Uterus (tissue), 3 donors: ENCODE measurements at regions not wholly inside any gene's neighbourhood (a gene's known extent, or its start where the extent isn't known, plus 50 kb on each side); places are given as distances from the start of the nearest gene placed in this dataset.

Experiments
- DNase-seq, 2 donors: peaks; one replicate each; pipeline ENCODE4 v3.0.0-alpha.2; 2019 to 2020
- H3K27ac ChIP-seq, 2 donors: fragments of 200-600 bp; sonication (generic); 1 replicate in 1 of 2; 2 replicates in 1 of 2; pipeline ENCODE4 v1.5.1; 2016 to 2018
- H3K27me3 ChIP-seq, 2 donors: fragments of 200-600 bp; sonication (generic); one replicate each; pipeline ENCODE4 v1.5.1; 2018 to 2019; ENCODE audit warnings: control low read depth in 1 of 2
- H3K36me3 ChIP-seq, 2 donors: fragments of 200-600 bp; sonication (generic); one replicate each; pipeline ENCODE4 v1.5.1; 2019; ENCODE audit warnings: control low read depth in 1 of 2
- H3K4me1 ChIP-seq, 2 donors: fragments of 200-600 bp; sonication (generic); one replicate each; pipeline ENCODE4 v1.5.1; 2018 to 2019; ENCODE audit warnings: control low read depth in 1 of 2
- H3K4me3 ChIP-seq, 2 donors: fragments of 200-600 bp; sonication (generic); 1 replicate in 1 of 2; 2 replicates in 1 of 2; pipeline ENCODE4 v1.5.1; 2018 to 2019; ENCODE audit warnings: mild to moderate bottlenecking in 1 of 2
- H3K9me3 ChIP-seq, 2 donors: fragments of 200-600 bp; sonication (generic); one replicate each; pipeline ENCODE4 v1.5.1; 2019; ENCODE audit warnings: control low read depth in 1 of 2
- POLR2A ChIP-seq, 2 donors: fragments of 450-650 bp; IDR thresholded peaks; one replicate each; pipeline ENCODE4 v1.6.1; 2016; ENCODE audit warnings: antibody characterized with exemption in 2 of 2, mild to moderate bottlenecking in 1 of 2, moderate library complexity in 1 of 2
- intact Hi-C: fragments of 100-400 bp; cut with DNase I; formaldehyde crosslinking; loops from one replicate; pipeline ENCODE4 v1.15.1; 2023; ENCODE audit warnings: low total_unique reads
- TF ChIP-seq, protein P1 (sequence below), 4 experiments: fragments of 200-600 bp in 2 of 4; fragments of 450-650 bp in 2 of 4; sonication (generic) in 2 of 4; IDR thresholded peaks; one replicate each; pipeline ENCODE4 v1.5.1; 2016 to 2019; ENCODE audit warnings: antibody characterized with exemption in 4 of 4, mild to moderate bottlenecking in 2 of 4, moderate library complexity in 1 of 4
- donor health status: DM: yes; HTN: yes; CAD: no.

DNA sequence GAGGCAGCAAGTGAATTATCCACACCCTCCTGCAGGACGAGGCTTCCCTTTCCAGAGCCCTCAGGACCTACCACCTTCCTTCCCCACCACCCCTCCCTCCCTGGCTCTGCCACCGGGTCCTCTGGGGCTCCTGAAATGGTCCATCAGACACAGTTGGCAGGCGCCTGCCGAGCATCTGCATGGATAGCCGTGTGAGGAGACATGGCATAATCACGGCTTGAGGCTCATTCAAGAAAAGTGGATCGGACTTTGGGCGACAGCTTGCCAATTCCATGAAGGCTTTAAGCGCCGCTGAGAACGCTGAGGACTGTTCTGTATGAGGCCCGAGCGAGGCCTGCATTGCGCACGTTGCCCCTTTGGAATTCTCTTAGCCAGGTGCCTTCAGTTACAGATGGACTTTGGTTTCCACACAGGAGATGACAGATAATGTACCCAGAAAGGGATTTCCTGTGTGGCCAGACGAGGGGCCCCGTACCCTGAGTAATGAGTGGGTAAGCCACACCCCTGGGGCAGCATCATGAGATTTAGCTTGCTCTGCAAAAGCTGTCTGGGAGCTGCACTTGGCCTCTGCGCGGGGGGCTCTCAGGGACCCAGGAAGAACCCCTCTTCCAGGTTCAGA, 179.8 kb downstream of the OLFM1 start:
- H3K27ac ChIP-seq, result no peak overlapping the region
- H3K4me1 ChIP-seq, result no peaks in the 10 kb centered on the region
- H3K4me3 ChIP-seq, result no peak overlapping the region
- intact Hi-C loops, result no loop called here
- DNase-seq, result no peak
- H3K36me3 ChIP-seq, result no peaks in the 10 kb centered on the region
- no peaks in the 10 kb centered on the region for H3K9me3 ChIP-seq
- TF ChIP-seq, protein P1, sequence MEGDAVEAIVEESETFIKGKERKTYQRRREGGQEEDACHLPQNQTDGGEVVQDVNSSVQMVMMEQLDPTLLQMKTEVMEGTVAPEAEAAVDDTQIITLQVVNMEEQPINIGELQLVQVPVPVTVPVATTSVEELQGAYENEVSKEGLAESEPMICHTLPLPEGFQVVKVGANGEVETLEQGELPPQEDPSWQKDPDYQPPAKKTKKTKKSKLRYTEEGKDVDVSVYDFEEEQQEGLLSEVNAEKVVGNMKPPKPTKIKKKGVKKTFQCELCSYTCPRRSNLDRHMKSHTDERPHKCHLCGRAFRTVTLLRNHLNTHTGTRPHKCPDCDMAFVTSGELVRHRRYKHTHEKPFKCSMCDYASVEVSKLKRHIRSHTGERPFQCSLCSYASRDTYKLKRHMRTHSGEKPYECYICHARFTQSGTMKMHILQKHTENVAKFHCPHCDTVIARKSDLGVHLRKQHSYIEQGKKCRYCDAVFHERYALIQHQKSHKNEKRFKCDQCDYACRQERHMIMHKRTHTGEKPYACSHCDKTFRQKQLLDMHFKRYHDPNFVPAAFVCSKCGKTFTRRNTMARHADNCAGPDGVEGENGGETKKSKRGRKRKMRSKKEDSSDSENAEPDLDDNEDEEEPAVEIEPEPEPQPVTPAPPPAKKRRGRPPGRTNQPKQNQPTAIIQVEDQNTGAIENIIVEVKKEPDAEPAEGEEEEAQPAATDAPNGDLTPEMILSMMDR (IDR thresholded peaks at IDR 0.05), result no peak
- TF ChIP-seq POLR2A (IDR thresholded peaks at IDR 0.05), result no peak
- no peaks in the 10 kb centered on the region for H3K27me3 ChIP-seq

DNA sequence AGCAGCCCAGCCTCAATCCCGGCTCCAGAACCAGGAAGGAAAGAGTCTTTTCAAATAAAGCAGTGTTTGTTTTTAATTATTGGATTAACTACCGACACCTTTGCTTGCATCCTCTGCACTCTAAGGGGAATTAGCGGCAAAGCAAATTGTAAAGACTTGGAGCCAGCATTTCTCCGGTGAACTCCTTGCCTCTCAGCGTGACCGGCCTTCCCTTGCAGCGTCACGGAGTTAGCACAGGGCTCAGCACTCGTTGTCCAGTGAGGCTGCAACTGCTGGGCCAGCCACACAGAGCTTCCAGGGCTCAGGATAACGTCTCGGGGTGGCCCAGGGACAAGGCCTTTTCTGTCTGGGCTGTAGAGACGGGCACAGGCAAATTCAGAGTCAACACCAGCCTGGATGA, 180.6 kb downstream of the OLFM1 start:
- intact Hi-C loops, result no loop called here
- H3K9me3 ChIP-seq, result no peaks in the 10 kb centered on the region
- H3K36me3 ChIP-seq, result no peaks in the 10 kb centered on the region
- DNase-seq, result no peak
- TF ChIP-seq POLR2A (IDR thresholded peaks at IDR 0.05), result no peak
- TF ChIP-seq, protein P1 (IDR thresholded peaks at IDR 0.05), result no peak
- no peaks in the 10 kb centered on the region for H3K27me3 ChIP-seq
- H3K27ac ChIP-seq, result no peak overlapping the region
- no peaks in the 10 kb centered on the region for H3K4me1 ChIP-seq
- H3K4me3 ChIP-seq, result no peak overlapping the region

DNA sequence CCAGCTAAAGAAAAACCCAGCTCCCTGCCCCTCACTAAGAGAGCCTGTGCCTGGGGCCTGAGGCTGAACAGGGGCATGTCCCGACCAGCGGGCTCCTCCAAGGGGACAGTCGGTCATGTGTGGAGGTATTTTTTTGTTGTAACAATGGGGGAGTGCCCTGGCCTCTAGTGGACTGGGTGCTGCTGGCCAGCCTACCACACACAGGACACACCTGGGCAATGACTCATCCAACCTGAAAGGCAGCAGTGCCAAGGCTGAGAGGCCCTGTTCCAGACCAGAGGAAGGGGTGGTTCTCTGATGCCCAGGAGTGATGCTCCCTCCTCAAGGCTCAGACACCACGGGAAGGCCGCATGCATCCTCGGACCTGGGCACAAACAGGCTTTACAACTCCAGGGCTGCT, 181.5 kb downstream of the OLFM1 start:
- H3K9me3 ChIP-seq, result no peaks in the 10 kb centered on the region
- H3K4me3 ChIP-seq, result no peak overlapping the region
- H3K4me1 ChIP-seq, result no peaks in the 10 kb centered on the region
- H3K36me3 ChIP-seq, result no peaks in the 10 kb centered on the region
- intact Hi-C loops, result no loop called here
- no peak for DNase-seq
- H3K27me3 ChIP-seq, result no peaks in the 10 kb centered on the region
- no peak overlapping the region for H3K27ac ChIP-seq
- TF ChIP-seq, protein P1 (IDR thresholded peaks at IDR 0.05), result no peak
- TF ChIP-seq POLR2A (IDR thresholded peaks at IDR 0.05), result no peak

DNA sequence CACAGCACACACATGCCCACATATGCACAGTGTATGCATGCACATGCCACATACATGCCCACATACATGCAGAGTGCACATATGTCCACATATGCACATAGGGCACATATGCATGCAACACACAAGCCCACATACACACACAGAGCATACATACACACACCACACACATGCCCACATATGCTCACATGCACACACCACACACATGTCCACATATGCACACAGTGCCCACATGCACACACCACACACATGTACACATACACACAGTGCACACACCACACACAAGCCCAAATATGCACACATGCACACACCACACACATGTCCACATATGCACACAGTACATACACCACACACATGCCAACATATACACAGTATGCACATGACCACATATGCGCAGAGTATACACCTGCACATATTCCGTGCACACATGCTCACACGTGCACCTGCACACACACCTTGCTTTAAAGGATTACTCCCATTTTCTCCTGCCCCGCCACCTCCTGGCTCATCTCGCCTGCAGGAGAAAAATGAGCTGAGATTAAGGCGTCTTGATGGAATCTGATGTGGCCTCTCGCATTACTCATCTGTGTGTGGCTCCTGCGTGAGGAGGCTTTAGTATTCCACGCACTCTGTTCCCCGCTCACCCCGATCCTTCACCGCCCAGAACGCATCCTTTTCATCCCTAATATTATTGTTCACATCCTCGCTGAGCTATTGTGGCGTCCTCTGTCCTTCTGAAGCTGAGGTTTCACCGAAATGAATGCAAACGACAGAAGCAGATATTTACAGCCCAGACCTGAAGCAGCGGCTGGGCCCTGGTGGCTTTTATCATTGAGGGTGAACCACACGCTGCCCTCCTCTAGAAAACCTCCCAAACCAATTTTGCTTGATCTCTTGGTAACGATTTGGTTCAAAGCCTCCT, 182.7 kb downstream of the OLFM1 start:
- Histone ChIP-seq H3K36me3 (no peaks in the 10 kb centered on the region), H3K4me3 (no peak overlapping the region), H3K4me1 (no peaks in the 10 kb centered on the region), H3K9me3 (no peaks in the 10 kb centered on the region), H3K27me3 (no peaks in the 10 kb centered on the region), H3K27ac (no peak overlapping the region)
- TF ChIP-seq, protein P1 (IDR thresholded peaks at IDR 0.05), result no peak
- no peak for TF ChIP-seq POLR2A (IDR thresholded peaks at IDR 0.05)
- DNase-seq, result no peak
- intact Hi-C loops, result no loop called here

DNA sequence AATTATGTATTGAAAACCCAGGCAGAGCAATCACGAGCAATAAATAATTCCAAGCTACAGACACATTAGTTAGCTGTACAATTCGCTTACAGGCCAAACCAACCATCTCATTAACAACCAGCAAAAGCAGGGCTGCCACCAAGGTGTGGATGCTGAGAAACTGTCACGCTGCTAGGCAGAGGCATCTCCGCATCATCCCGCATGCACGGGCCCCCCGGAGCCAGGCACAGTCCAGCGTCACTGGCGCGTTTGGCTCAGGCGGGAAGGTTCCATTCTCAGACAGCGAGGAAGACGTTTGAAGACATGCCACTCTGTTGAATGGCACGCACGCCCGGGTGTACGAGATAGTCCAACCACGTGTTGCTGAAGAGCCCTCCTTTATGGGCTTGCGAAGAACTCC, 184.0 kb downstream of the OLFM1 start:
- intact Hi-C loops, result no loop called here
- no peak for TF ChIP-seq POLR2A (IDR thresholded peaks at IDR 0.05)
- TF ChIP-seq, protein P1 (IDR thresholded peaks at IDR 0.05), result no peak
- Histone ChIP-seq H3K36me3 (no peaks in the 10 kb centered on the region), H3K4me3 (no peak overlapping the region), H3K4me1 (no peaks in the 10 kb centered on the region), H3K9me3 (no peaks in the 10 kb centered on the region), H3K27me3 (no peaks in the 10 kb centered on the region), H3K27ac (no peak overlapping the region)
- no peak for DNase-seq
